ENCODE measurements at regions not wholly inside any gene's neighbourhood (a gene's known extent, or its start where the extent isn't known, plus 50 kb on each side); places are given as distances from the start of the nearest gene placed in this dataset.

DNA sequence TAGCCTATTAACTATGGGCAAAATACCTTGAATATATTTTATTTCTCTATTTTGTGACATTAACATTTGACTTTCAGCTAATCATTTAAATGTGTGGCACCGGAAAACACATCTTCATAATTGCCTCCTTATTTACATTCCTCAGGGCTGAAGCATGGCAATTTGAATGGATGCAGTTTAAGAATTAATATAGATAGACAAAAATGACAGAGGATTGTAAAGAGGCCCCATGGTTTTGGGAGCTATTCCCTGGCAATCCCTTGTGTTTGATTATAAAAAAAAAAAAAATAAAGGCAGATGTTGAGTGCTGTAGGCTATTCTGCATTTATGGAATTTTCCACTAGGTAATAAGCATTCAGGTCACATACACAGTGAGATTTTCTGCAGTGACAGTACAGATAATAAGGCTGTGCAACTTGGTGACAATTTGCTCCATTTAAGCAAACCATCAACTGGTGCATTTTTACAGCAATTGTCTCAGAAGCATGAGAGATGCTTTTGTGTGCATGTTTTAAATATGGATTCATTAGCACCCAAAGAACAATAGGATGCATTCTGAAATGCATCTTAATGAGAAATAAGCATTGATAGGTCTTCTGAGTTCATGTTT, 123.2 kb upstream of the SLC38A4 start:
- 44 to 50% methylated on average over 1 of the region's 1 CpG for WGBS, 2 donors
- DNase-seq (ENCODE audit: low spot score in 2 of 2) = no peak
- intact Hi-C loops (cut with DNase I; ENCODE audit: low total_unique reads) = no loop called here
- TF ChIP-seq POLR2A (IDR thresholded peaks at IDR 0.05) = no peak
- TF ChIP-seq, protein P1, sequence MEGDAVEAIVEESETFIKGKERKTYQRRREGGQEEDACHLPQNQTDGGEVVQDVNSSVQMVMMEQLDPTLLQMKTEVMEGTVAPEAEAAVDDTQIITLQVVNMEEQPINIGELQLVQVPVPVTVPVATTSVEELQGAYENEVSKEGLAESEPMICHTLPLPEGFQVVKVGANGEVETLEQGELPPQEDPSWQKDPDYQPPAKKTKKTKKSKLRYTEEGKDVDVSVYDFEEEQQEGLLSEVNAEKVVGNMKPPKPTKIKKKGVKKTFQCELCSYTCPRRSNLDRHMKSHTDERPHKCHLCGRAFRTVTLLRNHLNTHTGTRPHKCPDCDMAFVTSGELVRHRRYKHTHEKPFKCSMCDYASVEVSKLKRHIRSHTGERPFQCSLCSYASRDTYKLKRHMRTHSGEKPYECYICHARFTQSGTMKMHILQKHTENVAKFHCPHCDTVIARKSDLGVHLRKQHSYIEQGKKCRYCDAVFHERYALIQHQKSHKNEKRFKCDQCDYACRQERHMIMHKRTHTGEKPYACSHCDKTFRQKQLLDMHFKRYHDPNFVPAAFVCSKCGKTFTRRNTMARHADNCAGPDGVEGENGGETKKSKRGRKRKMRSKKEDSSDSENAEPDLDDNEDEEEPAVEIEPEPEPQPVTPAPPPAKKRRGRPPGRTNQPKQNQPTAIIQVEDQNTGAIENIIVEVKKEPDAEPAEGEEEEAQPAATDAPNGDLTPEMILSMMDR (IDR thresholded peaks at IDR 0.05) = no peak
- H3K4me3 ChIP-seq (ENCODE audit: low read depth, poor library complexity, severe bottlenecking) = no peak overlapping the region

DNA sequence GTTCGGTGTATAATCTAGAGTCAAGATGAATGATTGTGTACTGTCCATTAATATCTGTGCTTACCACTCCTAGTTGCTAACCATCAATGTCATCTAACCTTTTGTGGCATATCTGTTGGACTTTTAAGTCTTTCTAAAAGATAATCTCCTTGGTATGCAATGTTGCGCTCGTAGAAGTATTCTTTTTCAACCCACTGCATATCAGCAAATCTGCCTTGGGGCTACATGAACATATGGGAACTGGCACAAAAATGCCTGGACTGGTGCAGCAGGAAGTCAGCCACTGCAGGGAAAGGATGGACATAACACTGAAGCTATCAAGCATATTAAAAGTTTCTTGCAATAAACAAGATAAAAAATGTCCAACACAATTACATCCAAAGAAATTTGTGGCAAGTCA, 124.3 kb upstream of the SLC38A4 start:
- DNase-seq (ENCODE audit: low spot score in 2 of 2) = no peak
- H3K4me3 ChIP-seq (ENCODE audit: low read depth, poor library complexity, severe bottlenecking) = no peak overlapping the region
- WGBS, 2 donors = 55 to 68% methylated on average over 3 of the region's 3 CpGs

DNA sequence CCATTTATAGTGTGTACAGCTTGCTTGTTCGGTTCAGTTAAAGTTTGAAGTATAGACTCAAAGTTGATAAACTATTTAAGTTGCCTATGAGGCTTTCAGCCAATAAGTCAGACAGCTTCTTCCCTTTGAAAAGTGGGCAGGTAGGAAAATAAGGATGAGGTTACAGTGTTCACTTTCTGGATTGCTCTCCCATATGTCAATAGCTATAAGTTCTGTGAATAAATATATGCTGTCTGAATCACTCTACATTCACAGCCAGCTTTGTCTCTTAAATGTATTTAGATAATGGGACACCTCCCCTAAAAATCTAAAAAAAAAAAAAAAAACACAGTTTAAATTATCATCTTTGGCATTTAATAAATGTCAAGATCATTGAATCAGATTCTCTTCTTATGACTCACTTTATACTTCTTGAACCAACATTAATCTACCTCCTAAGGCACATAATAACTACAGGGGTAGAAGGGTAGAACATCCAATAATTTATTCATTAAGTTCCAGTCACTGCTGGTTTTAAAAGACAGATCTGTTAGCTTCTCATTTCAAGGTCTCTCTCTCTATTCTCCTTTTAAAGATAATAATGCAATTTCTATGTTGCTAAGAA, 126.4 kb upstream of the PCED1B start:
- TF ChIP-seq POLR2A (IDR thresholded peaks at IDR 0.05) = no peak
- TF ChIP-seq, protein P1 (IDR thresholded peaks at IDR 0.05) = no peak
- intact Hi-C loops (cut with DNase I; ENCODE audit: low total_unique reads) = no loop called here
- DNase-seq (ENCODE audit: low spot score in 2 of 2) = no peak
- WGBS, 2 donors = 49 to 50% methylated on average over 1 of the region's 1 CpG
- no peak overlapping the region for H3K4me3 ChIP-seq (ENCODE audit: low read depth, poor library complexity, severe bottlenecking)

More for the DNA sequence above, 124.3 kb upstream of the SLC38A4 start:
- TF ChIP-seq POLR2A (IDR thresholded peaks at IDR 0.05) = no peak
- TF ChIP-seq, protein P1 (IDR thresholded peaks at IDR 0.05) = no peak
- intact Hi-C loops (cut with DNase I; ENCODE audit: low total_unique reads) = no loop called here

DNA sequence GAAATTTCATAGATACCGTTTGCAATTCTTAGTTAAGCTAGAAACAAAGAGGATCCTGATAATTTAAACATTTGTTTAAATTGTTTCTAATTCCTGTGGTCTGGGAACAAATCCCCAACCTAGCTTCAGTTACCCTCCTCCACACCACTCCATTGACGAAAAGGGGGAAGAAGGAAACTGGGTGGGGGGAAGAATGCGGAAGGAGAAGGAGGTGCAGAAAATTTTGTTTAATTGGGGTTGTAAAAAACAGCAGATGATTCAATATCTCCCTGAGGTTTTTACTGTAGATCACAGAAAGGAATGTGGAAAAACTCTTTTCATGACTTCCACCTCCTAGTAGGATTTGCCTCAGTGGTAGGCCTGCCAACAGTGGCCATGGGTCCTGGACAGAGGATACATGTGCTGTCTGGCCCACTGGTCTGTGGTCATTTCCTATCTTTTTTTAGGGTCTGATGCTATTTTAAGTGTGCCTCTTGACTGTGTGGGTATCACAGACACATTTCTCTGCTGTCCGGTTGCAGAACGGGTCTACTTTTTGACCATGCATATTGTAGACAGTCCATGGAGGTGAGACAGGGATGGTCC, 122.9 kb upstream of the PCED1B start:
- TF ChIP-seq POLR2A (IDR thresholded peaks at IDR 0.05) = no peak
- TF ChIP-seq, protein P1 (IDR thresholded peaks at IDR 0.05) = no peak
- intact Hi-C loops (cut with DNase I; ENCODE audit: low total_unique reads) = no loop called here
- WGBS, 2 donors = 70% methylated on average over 5 of the region's 5 CpGs
- no peak for DNase-seq (ENCODE audit: low spot score in 2 of 2)
- H3K4me3 ChIP-seq (ENCODE audit: low read depth, poor library complexity, severe bottlenecking) = no peak overlapping the region

DNA sequence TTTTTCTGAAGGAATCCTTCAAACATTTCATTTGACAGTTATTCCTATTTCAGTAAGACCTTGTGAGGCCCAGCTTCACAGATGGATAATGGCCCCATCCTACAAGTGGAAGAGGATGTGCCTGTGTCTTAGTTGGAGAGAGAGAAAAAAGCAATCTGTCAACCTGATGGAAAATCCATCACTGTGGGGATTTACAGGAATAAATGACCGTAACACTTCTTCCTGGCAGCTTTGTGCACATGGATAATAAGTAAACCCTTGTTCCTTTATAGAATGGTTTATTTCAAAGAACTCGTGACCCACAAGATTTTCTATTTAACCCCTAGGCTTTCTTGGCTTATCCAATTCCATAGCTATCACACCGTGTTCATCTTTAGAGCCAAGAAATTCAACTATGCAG, 121.4 kb upstream of the PCED1B start:
- DNase-seq (ENCODE audit: low spot score in 2 of 2) = no peak
- intact Hi-C loops (cut with DNase I; ENCODE audit: low total_unique reads) = no loop called here
- H3K4me3 ChIP-seq (ENCODE audit: low read depth, poor library complexity, severe bottlenecking) = no peak overlapping the region
- WGBS, 2 donors = 80 to 81% methylated on average over 3 of the region's 3 CpGs
- TF ChIP-seq, protein P1 (IDR thresholded peaks at IDR 0.05) = no peak
- no peak for TF ChIP-seq POLR2A (IDR thresholded peaks at IDR 0.05)
